ENCODE measurements at regions not wholly inside any gene's neighbourhood (a gene's known extent, or its start where the extent isn't known, plus 50 kb on each side); places are given as distances from the start of the nearest gene placed in this dataset.

DNA sequence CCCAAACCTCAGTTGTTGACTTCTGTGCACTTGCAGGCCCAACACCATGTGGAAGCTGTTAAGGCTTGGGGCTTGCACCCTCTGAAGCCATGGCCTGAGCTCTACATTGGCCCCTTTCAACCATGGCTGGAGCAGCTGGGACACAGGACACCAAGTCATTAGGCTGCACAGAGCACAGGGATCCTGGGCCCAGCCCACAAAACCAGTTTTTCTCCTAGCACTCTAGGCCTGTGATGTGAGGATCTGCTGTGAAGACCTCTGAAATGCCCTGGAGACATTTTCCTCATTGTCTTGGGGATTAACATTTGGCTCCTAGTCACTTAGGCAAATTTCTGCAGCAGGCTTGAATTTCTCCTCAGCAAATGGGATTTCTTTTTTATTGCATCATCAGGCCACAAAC lies 1255.7 kb downstream of the ZPLD1 start:
- no peak for DNase-seq

DNA sequence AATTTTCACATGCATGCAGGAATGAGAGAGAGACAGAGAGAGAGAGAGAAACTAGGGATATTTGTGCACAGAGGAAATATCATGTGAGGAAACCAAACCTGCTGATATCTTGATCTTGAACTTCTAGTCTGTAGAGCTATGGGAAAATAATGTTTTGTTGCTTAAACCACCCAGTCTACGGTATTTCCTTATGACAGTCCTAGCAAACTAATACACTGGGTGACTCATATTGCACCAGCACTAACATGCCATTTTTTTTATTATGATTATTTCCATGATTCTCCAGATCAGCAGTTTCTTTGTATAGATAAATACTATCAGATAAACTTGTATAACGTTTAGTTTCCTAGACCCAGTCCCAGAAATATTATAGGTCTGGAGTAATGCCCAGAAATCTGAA lies 1259.0 kb downstream of the ZPLD1 start:
- no peak for DNase-seq

DNA sequence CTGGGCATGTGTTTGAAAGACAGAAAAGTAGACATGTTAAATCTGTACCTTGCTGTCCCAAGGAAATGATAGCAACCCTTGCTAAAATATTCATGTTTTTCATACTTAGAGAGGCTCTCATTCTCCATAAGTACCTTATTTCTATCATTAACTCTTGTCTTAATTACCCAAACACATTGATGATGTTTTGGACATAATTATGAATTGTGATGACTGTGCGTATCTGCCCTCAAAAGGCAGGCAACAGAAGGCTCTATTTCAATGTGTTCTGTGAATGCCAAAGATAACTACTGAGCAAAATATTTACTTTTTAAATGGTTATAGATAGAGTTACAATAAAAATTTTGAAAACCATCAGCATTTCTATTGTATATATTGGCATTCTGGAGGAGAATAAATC lies 1263.8 kb downstream of the ZPLD1 start:
- no peak for DNase-seq

DNA sequence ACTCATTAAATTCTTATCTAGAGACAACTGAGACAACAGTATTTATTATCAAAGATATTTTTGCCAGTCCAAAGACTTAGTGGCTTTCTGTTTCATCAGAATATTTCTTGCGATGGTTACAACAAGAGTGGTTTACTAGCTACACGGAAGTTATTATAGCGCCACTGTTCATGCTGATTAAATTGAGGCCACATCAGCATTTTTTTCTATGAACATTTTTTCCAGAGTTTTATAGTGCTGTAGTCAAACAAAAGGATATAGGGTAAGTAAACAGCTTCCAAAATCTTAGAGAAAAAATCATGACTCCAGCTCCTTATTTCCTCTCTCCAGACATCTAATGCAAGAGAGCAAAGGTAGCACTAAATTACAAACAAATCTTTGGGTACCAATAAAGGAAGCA lies 1264.4 kb downstream of the ZPLD1 start:
- DNase-seq: no peak

DNA sequence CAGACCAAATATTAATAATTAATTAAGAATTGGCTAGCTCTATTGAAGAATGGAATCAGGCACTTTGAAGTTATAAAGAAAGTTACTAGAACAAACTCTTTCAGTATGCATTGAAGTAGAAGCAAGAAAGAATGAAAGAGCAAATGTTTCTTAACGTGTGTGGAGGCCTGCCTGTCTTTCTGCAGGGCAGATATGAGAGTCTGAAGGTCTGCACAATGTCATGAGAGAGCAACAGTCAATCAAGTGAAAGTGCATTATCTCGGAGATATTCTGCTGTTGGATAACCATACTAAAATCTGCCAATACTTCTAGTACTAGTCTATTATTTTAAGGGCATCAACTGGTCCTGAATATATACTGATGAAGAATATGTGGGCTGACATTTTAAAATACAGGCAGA lies 1270.8 kb downstream of the ZPLD1 start:
- DNase-seq: no peak

- no peak for DNase-seq
Measured at GRCh38 chr3:103706671-103707070, 1271.9 kb downstream of the ZPLD1 start.

GRCh38 chr3:103711670-103712069 lies 1276.9 kb downstream of the ZPLD1 start:
- DNase-seq: no peak

GRCh38 chr3:103712320-103713008 lies 1277.6 kb downstream of the ZPLD1 start:
- no peak for DNase-seq

DNA sequence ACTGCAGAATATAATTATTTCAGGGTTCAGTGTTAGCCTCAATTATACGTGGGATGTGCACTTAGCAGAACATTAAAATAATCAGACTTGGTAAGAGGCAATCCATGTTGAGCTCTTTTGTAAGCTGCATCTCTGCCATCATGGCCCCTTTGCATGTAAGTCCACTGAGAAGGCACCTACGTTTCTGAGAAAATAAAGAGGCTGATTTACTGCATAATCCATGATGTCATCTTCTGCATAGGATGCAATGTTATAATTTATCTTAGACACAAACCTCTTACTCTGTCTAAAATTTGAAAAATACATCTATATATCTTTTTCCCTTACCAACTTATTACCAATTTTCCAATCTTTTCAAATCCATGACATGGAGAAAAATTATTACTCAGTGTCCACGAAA lies 1294.7 kb downstream of the ZPLD1 start:
- DNase-seq: no peak

DNA sequence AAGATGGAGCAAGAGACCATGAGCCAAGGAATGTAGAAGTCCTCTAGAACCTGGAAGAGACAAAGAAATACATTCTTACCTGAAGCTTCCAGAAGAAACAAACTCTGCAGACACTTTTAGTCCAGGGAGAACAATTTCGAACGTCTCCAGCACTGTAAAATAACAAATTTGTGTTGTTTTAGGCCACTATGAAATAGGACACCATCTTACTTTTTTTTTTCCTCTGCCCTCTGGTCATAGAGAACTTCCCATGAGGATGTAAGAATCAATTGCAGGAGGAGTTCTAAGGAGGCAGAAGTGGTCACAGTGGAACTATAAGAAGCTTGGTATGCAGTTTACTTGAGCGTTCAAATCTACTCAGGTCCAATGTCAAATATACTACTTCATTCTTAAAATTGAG lies 1295.9 kb downstream of the ZPLD1 start:
- no peak for DNase-seq

GRCh38 chr3:103752986-103753385 lies 1318.2 kb downstream of the ZPLD1 start:
- no peak for DNase-seq

DNA sequence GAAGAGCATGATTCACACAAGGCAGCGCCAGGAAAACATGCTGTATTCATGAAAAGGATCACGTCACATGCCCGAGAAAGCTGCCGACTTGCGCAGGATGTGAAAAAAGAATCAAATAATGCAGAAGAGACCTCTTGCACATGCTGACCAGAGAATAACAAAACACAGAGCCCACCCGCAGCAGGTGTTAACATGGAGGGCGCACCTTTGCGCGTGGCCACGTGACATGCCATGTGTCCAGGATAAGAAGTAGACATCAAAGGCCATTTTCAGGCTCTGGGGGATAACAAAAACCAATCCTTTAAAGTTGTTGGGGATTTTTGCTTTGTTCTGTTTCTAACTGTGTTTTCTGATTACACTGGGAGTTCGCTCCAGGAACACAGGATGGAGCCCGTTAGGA lies 1332.8 kb downstream of the ZPLD1 start:
- no peak for DNase-seq

DNA sequence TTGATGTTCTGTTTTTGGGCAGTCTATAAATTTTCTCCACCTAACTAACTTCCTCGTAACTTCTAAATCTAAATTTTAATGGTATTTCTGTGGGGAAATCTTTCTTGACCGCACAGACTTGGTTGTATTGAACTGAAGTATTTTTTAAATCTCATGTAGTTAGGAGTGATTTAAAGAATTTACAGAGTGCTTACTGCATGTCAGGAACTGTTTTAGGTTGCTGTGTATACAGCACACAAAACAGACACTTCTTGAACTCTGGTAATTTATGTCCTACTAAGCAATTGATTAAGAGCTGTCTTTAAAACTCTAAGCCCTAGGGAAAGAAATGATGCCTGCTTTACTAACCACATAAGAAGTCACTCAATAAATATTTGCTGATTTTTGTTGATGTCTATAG lies 1350.2 kb downstream of the ZPLD1 start:
- no peak for DNase-seq

DNA sequence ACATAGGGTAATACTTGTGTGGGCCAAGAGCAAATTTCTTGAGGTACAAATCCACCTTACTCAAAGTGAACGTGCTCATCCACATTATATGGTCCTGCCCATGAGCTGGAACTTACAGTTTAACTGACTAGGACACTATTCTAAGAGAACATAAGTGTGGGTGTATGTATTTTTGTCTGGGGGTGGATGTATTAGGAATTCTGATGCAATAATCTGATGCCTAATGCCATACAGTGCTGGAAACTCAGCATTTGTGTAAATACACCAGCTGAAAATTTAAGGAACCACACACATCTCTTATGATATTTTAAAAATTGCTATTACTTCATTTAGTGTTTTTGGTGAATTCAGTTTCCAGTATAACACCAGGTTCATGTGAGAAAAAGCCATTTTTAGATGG lies 1350.7 kb downstream of the ZPLD1 start:
- no peak for DNase-seq

- no peak for DNase-seq
Measured at GRCh38 chr3:103786296-103786695, 1351.5 kb downstream of the ZPLD1 start.

- no peak for DNase-seq
Measured at GRCh38 chr3:103787164-103787871, 1352.5 kb downstream of the ZPLD1 start.

DNA sequence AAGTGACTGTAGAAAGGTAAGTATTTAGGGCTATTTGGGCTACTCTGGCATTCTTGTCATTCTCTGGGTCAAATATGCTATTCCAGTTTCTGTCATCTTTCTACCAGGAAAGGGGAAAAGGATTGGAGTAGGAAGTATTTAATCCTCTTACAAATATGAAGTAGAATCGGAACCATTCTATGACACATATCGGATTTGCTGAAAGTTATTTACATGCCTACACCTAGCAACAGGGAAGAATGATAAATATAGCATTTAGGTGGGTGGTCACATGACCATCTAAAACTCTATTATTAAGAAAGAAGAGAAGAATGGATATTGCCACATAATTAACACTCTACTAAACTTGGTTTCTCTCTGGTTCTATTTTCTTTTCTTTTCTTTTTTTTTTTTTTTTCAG lies 1353.1 kb downstream of the ZPLD1 start:
- no peak for DNase-seq

DNA sequence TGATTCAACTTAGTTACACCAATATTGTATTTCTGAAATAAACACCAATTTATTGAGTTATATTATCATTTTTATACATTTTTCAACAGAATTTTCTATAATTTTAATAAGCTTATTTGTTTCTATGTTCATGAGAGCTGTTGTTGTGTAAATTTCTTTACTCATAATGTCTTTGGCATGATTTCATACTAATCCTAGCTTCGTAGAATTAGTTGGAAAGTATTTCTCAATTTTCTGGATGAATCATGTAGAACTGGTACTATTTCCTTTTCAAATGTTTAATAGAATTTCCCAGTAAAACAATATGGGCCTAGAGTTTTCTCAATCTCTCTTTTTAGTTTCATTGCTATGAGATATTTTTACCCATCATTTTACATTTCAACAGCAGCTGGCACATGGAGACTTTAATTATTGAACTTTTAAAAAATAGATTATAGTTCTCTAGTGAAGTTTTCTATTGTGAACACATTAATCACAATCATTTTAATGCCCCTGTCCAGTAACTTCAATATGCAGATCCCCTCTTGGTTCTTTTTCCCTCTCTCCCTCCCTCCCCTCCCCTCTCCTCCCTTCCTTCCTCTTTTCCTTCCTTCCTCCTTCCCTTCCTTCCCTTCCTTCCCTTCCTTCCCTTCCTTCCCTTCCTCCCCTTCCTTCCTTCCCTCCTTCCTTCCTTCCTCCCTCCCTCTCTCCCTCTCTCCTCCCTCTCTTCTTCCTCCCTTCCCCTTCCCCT lies 1357.1 kb downstream of the ZPLD1 start:
- DNase-seq: no peak

DNA sequence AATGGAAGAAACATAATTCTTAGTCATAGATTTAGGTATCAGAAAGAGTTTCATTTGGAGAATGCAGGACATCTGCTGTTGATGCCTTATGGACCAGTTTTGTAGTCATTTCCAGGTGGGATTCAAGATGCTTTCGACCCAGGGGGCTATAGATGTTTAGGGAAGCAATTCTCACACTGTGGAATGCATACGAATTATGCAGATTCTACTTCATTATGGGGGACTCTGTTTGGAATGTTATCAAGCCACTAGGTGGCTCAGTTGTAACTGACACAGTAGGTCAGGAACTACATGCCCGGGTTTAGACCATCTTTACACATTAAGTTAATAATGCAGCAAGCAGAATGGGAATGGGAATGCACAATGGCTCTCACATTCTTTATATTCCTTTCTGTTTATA lies 1359.8 kb downstream of the ZPLD1 start:
- no peak for DNase-seq

- no peak for DNase-seq
Measured at GRCh38 chr3:103796068-103796467, 1361.3 kb downstream of the ZPLD1 start.

GRCh38 chr3:103803787-103804186 lies 1369.0 kb downstream of the ZPLD1 start:
- DNase-seq: no peak

- no peak for DNase-seq
Measured at GRCh38 chr3:103810167-103810566, 1375.4 kb downstream of the ZPLD1 start.

- DNase-seq: no peak
Measured at GRCh38 chr3:103813955-103814354, 1379.1 kb downstream of the ZPLD1 start.

DNA sequence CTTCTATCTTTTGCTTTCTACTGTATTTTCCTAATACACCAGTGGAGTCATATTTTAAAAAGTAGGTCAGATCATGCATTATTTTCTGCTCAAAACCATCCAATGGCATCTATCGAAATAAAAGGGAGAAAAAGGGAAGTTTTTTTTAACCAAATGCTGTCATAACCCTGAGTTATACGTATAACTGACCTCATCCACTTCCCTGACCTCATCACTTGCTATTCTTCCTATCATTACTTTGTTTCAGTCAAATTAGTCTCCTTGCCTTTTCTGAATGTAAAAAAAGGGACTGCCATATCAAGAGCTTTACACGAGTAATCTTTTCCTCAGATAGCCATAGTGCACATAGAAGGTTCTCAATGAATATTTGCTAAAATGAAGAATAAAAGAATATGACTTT lies 1383.6 kb downstream of the ZPLD1 start:
- no peak for DNase-seq
